ENCODE measurements at regions not wholly inside any gene's neighbourhood (a gene's known extent, or its start where the extent isn't known, plus 50 kb on each side); places are given as distances from the start of the nearest gene placed in this dataset.

GRCh38 chr11:93969925-93970922, 50.9 kb upstream of the HEPHL1 start:
- Histone ChIP-seq H3K79me2 (ENCODE audit: insufficient read depth, low read depth) (no peaks in the 10 kb centered on the region), H3K4me2 (no peak overlapping the region), H3K36me3 (ENCODE audit: insufficient read depth) (no peaks in the 10 kb centered on the region), H3K9ac (no peak overlapping the region), H3K4me1 (ENCODE audit: low read depth, poor library complexity, severe bottlenecking) (no peaks in the 10 kb centered on the region), H4K20me1 (ENCODE audit: insufficient read depth) (no peaks in the 10 kb centered on the region), H3K27ac (no peak overlapping the region), H3K27me3 (ENCODE audit: insufficient read depth, low read depth) (no peaks in the 10 kb centered on the region), H2AFZ (ENCODE audit: low read depth) (no peak overlapping the region), H3K4me3 (IDR thresholded peaks at IDR 0.05; ENCODE audit: insufficient read depth, low read depth, low read length) (no peak overlapping the region)
- TF ChIP-seq CTCF (conservative IDR thresholded peaks at IDR 0.05; ENCODE audit: low read depth, low read length), result no peak
